K562 (cell line): ENCODE measurements at regions not wholly inside any gene's neighbourhood (a gene's known extent, or its start where the extent isn't known, plus 50 kb on each side); places are given as distances from the start of the nearest gene placed in this dataset.

ENCODE experiments used
- ATAC-seq: fragments of 200-7000 bp; cut with Tn5 transposase; 3 replicates; pipeline ENCODE4 v1.9.1; 2020; ENCODE audit warnings: moderate library complexity
- BruUV-seq: library from RNA; stranded (reverse); fragments of 400-500 nt; replicated peaks from 2 replicates; lab custom pipeline; 2021; lab: Mats Ljungman, UMichigan
- CTCF ChIA-PET: fragments of 300-600 bp; formaldehyde crosslinking; extraction: SDS; loops from one replicate; lab custom pipeline; 2021; ENCODE audit warnings: low intra/inter-chr PET ratio; lab: Yijun Ruan, JAX
- POLR2A ChIA-PET: fragments of 300-600, 350-650 bp; sonication (Branson Sonifier 250); formaldehyde crosslinking; extraction: SDS; loops from one replicate; lab custom pipeline; 2021; ENCODE audit warnings: antibody characterized with exemption, inconsistent platforms; lab: Yijun Ruan, JAX
- DNase-seq, 4 experiments: peaks; one replicate each; pipeline versions ENCODE4 v3.0.0 to v3.0.0-alpha.2; 2011 to 2018; ENCODE audit warnings: low spot score in 3 of 4, mixed read lengths in 3 of 4; ENCODE audit errors: extremely low read depth in 1 of 4
- FAIRE-seq: peaks from 2 replicates; lab custom pipeline; 2011; peaks lifted over from hg19 to GRCh38; lab: Jason Lieb, UNC
- H2AFZ ChIP-seq: 2 replicates; pipeline ENCODE4 v1.6.0; 2011; ENCODE audit warnings: low read depth, low read length, control low read depth, inconsistent platforms
- H3K27ac ChIP-seq: fragments of 200-600 bp; 3 replicates; pipeline ENCODE4 v1.8.0; 2011; ENCODE audit warnings: low read depth, mild to moderate bottlenecking, control low read depth, inconsistent platforms, low read length, moderate library complexity, mixed read lengths; ENCODE audit errors: extremely low read depth
- H3K27me3 ChIP-seq, 2 experiments: fragments of 300-600 bp in 1 of 2; 2 replicates in 1 of 2; 3 replicates in 1 of 2; pipeline versions ENCODE4 v1.6.0 to v1.8.0; 2011; ENCODE audit warnings: inconsistent platforms in 2 of 2, low read length in 2 of 2, mild to moderate bottlenecking in 1 of 2, mixed read lengths in 1 of 2, moderate library complexity in 1 of 2; ENCODE audit not compliant: control insufficient read depth in 2 of 2, insufficient read depth in 2 of 2
- H3K36me3 ChIP-seq: fragments of 300-600 bp; 3 replicates; pipeline ENCODE4 v1.8.0; 2011; ENCODE audit warnings: mild to moderate bottlenecking, low read length, inconsistent platforms; ENCODE audit not compliant: control insufficient read depth, insufficient read depth
- H3K4me1 ChIP-seq, 2 experiments: fragments of 200-600 bp in 1 of 2; replicated peaks in 1 of 2; 2 replicates in 1 of 2; 3 replicates in 1 of 2; pipeline versions ENCODE4 v1.5.1 to v1.8.0; 2011; ENCODE audit warnings: inconsistent platforms in 2 of 2, low read length in 2 of 2, mild to moderate bottlenecking in 1 of 2, mixed read lengths in 1 of 2, moderate library complexity in 1 of 2; ENCODE audit not compliant: control insufficient read depth in 2 of 2, insufficient read depth in 2 of 2
- H3K4me2 ChIP-seq: 2 replicates; pipeline ENCODE4 v1.6.1; 2011; ENCODE audit warnings: low read length, control low read depth, inconsistent platforms, mixed read lengths; ENCODE audit not compliant: insufficient read depth
- H3K4me3 ChIP-seq: fragments of 200-600 bp; sonication (generic), shearing (Covaris generic); 2 replicates; pipeline ENCODE4 v1.5.1; 2016; ENCODE audit warnings: control low read depth, inconsistent platforms
- H3K79me2 ChIP-seq: fragments of 200-600 bp; 3 replicates; pipeline ENCODE4 v1.8.0; 2011; ENCODE audit warnings: low read length, inconsistent platforms; ENCODE audit not compliant: control insufficient read depth, insufficient read depth
- H3K9ac ChIP-seq, 2 experiments: 2 replicates each; pipeline versions ENCODE4 v1.6.0 to v1.6.1; 2011; ENCODE audit warnings: low read depth in 2 of 2, low read length in 2 of 2, control low read depth in 1 of 2, inconsistent platforms in 1 of 2, mild to moderate bottlenecking in 1 of 2, mixed read lengths in 1 of 2; ENCODE audit not compliant: insufficient read depth in 1 of 2
- H3K9me1 ChIP-seq: one replicate; pipeline ENCODE4 v1.6.0; 2011; ENCODE audit warnings: inconsistent platforms, mild to moderate bottlenecking, low read length, moderate library complexity; ENCODE audit not compliant: control insufficient read depth, insufficient read depth
- H3K9me3 ChIP-seq: replicated peaks from 2 replicates; pipeline ENCODE4 v1.5.1; 2011; ENCODE audit warnings: low read depth, low read length, inconsistent platforms; ENCODE audit not compliant: control insufficient read depth, insufficient read depth
- H4K20me1 ChIP-seq: replicated peaks from 2 replicates; pipeline ENCODE4 v1.6.1; 2011; ENCODE audit warnings: low read length, inconsistent platforms, mixed read lengths; ENCODE audit not compliant: control insufficient read depth, insufficient read depth
- BRF2 ChIP-seq: IDR thresholded peaks from 3 replicates; pipeline ENCODE4 v1.6.1; 2011; ENCODE audit warnings: borderline replicate concordance, mild to moderate bottlenecking; ENCODE audit not compliant: insufficient read length, insufficient read depth
- GTF2F1 ChIP-seq: IDR thresholded peaks from 2 replicates; pipeline ENCODE4 v1.6.1; 2011; ENCODE audit warnings: low read depth, low read length, improper control_type of control experiment
- KAT2B ChIP-seq: IDR thresholded peaks from one replicate; pipeline ENCODE4 v1.6.1; 2012; ENCODE audit warnings: low read depth, mild to moderate bottlenecking, control low read depth, inconsistent platforms, low read length, moderate library complexity
- MECOM ChIP-seq: fragments of 250-450 bp; sonication (Bioruptor Pico); IDR thresholded peaks from 2 replicates; pipeline ENCODE4 v1.8.0; 2022; ENCODE audit warnings: inconsistent platforms
- NFRKB ChIP-seq: fragments of 450-650 bp; IDR thresholded peaks from 2 replicates; pipeline ENCODE4 v1.6.1; 2016; ENCODE audit warnings: low read depth
- PCBP2 ChIP-seq: fragments of 200-400 bp; formaldehyde crosslinking; IDR thresholded peaks from 2 replicates; pipeline ENCODE4 v1.6.1; 2018; ENCODE audit warnings: low read length, low read depth, mild to moderate bottlenecking, moderate library complexity; ENCODE audit not compliant: poor library complexity, severe bottlenecking
- RNF2 ChIP-seq: sonication (generic); IDR thresholded peaks from 2 replicates; pipeline ENCODE4 v1.6.1; 2016
- ZNF263 ChIP-seq: sonication (generic); formaldehyde crosslinking; IDR thresholded peaks from 2 replicates; pipeline ENCODE4 v1.8.0; 2022; ENCODE audit warnings: mild to moderate bottlenecking, missing genetic modification reagents, borderline replicate concordance
- ZNF512 ChIP-seq: IDR thresholded peaks from 2 replicates; pipeline ENCODE4 v1.6.1; 2016; ENCODE audit warnings: missing genetic modification characterization, missing compliant biosample characterization
- in situ Hi-C: fragments of 300-500 bp; cut with MboI; formaldehyde crosslinking; loops from 4 replicates; pipeline ENCODE4 v1.15.0; 2018; ENCODE audit warnings: inconsistent platforms, mixed read lengths
- intact Hi-C: fragments of 100-400 bp; cut with micrococcal nuclease; formaldehyde crosslinking; loops from 2 replicates; pipeline ENCODE4 v1.14.2; 2022

- Histone ChIP-seq H3K9ac (no peak overlapping the region), H2AFZ (no peak overlapping the region), H3K9me3 (no peaks in the 10 kb centered on the region), H3K27ac (no peak overlapping the region), H4K20me1 (no peaks in the 10 kb centered on the region), H3K4me2 (no peak overlapping the region), H3K27me3 (no peaks in the 10 kb centered on the region), H3K4me3 (no peak overlapping the region), H3K4me1 (no peaks in the 10 kb centered on the region), H3K9me1 (no peaks in the 10 kb centered on the region), H3K79me2 (no peaks in the 10 kb centered on the region), H3K36me3 (no peaks in the 10 kb centered on the region)
- POLR2A ChIA-PET = no interaction called here
- DNase-seq (no peak), FAIRE-seq (no peak), ATAC-seq (no peak)
- intact Hi-C loops (no loop called here), in situ Hi-C loops (no loop called here)
- no TSS peak for BruUV-seq
- no peak for TF ChIP-seq BRF2
- TF ChIP-seq ZNF263 = no peak
- no peak for TF ChIP-seq NFRKB
- no peak for TF ChIP-seq ZNF512 (tag)
- TF ChIP-seq GTF2F1 = no peak
- TF ChIP-seq PCBP2 = no peak
- TF ChIP-seq KAT2B = no peak
- TF ChIP-seq MECOM (CRISPR knock-in tag) = no peak
- no peak for TF ChIP-seq RNF2
- TF ChIP-seq, all 486 proteins: peak for 0
- CTCF ChIA-PET = no interaction called here
These were observed 237.0 kb downstream of the TBX15 start for GRCh38 chr1:118751166-118751565.
